ENCODE measurements at regions not wholly inside any gene's neighbourhood (a gene's known extent, or its start where the extent isn't known, plus 50 kb on each side); places are given as distances from the start of the nearest gene placed in this dataset.

- no peak for ATAC-seq (ENCODE audit: low FRiP score in 2 of 2)
- no peak for DNase-seq
- Histone ChIP-seq H3K36me3 (no peaks in the 10 kb centered on the region), H3K27me3 (no peaks in the 10 kb centered on the region), H3K9me3 (no peaks in the 10 kb centered on the region), H3K4me1 (no peaks in the 10 kb centered on the region), H3K27ac (no peak overlapping the region), H3K4me3 (no peak overlapping the region)
- 82 to 86% methylated on average over 7 of the region's 7 CpGs for WGBS, 2 donors
- TF ChIP-seq CTCF (IDR thresholded peaks at IDR 0.05): no peak
Measured at GRCh38 chrX:768596-768995, 138.0 kb downstream of the SHOX start.

- Histone ChIP-seq H3K27ac (no peak overlapping the region), H3K27me3 (no peaks in the 10 kb centered on the region), H3K4me1 (no peaks in the 10 kb centered on the region), H3K9me3 (no peaks in the 10 kb centered on the region), H3K4me3 (no peak overlapping the region), H3K36me3 (no peaks in the 10 kb centered on the region)
- ATAC-seq (ENCODE audit: low FRiP score in 2 of 2) (no peak), DNase-seq (no peak)
- TF ChIP-seq POLR2AphosphoS5 (IDR thresholded peaks at IDR 0.05): no peak
- TF ChIP-seq CTCF (IDR thresholded peaks at IDR 0.05): no peak
- no peak for TF ChIP-seq POLR2A (IDR thresholded peaks at IDR 0.05)
- TF ChIP-seq EP300 (IDR thresholded peaks at IDR 0.05): no peak
- 87 to 92% methylated on average over 5 to 6 of the region's 6 CpGs for whole genome bisulfite sequencing, 2 donors
Measured at GRCh38 chrX:758917-759316, 128.3 kb downstream of the SHOX start.

- Histone ChIP-seq H3K27ac (no peak overlapping the region), H3K4me3 (no peak overlapping the region), H3K27me3 (no peaks in the 10 kb centered on the region), H3K9me3 (no peaks in the 10 kb centered on the region), H3K36me3 (no peaks in the 10 kb centered on the region), H3K4me1 (no peaks in the 10 kb centered on the region)
- TF ChIP-seq CTCF (IDR thresholded peaks at IDR 0.05) (no peak), POLR2A (IDR thresholded peaks at IDR 0.05) (no peak), EP300 (IDR thresholded peaks at IDR 0.05) (no peak), POLR2AphosphoS5 (IDR thresholded peaks at IDR 0.05) (no peak)
- DNase-seq: no peak
- no peak for ATAC-seq (ENCODE audit: low FRiP score in 2 of 2)
- 92% methylated on average over 9 of the region's 9 CpGs for WGBS, 2 donors
Measured at GRCh38 chrX:750812-751211, 120.2 kb downstream of the SHOX start.

GRCh38 chrX:750263-750662 is 119.7 kb downstream of the SHOX start:
- WGBS, 2 donors: 81 to 88% methylated on average over 5 of the region's 5 CpGs
- ATAC-seq (ENCODE audit: low FRiP score in 2 of 2): no peak
- Histone ChIP-seq H3K9me3 (no peaks in the 10 kb centered on the region), H3K27me3 (no peaks in the 10 kb centered on the region), H3K36me3 (no peaks in the 10 kb centered on the region), H3K4me3 (no peak overlapping the region), H3K4me1 (no peaks in the 10 kb centered on the region), H3K27ac (no peak overlapping the region)
- no peak for DNase-seq
- TF ChIP-seq POLR2AphosphoS5 (IDR thresholded peaks at IDR 0.05) (no peak), POLR2A (IDR thresholded peaks at IDR 0.05) (no peak), CTCF (IDR thresholded peaks at IDR 0.05) (no peak), EP300 (IDR thresholded peaks at IDR 0.05) (no peak)

GRCh38 chrX:747176-747575 is 116.6 kb downstream of the SHOX start:
- DNase-seq: no peak
- WGBS, 2 donors: 80% methylated on average over 2 of the region's 2 CpGs; no CpG with 5 or more reads in 1 of the 2 donors
- Histone ChIP-seq H3K27me3 (no peaks in the 10 kb centered on the region), H3K4me1 (no peaks in the 10 kb centered on the region), H3K4me3 (no peak overlapping the region), H3K27ac (no peak overlapping the region), H3K36me3 (no peaks in the 10 kb centered on the region), H3K9me3 (no peaks in the 10 kb centered on the region)
- TF ChIP-seq POLR2A (IDR thresholded peaks at IDR 0.05): no peak
- TF ChIP-seq POLR2AphosphoS5 (IDR thresholded peaks at IDR 0.05): no peak
- no peak for TF ChIP-seq EP300 (IDR thresholded peaks at IDR 0.05)
- no peak for TF ChIP-seq CTCF (IDR thresholded peaks at IDR 0.05)
- peak in 1 of 2 donors; percentile 15 for ATAC-seq (ENCODE audit: low FRiP score in 2 of 2)

Data from upper lobe of left lung (tissue), 6 donors.